ENCODE measurements at regions not wholly inside any gene's neighbourhood (a gene's known extent, or its start where the extent isn't known, plus 50 kb on each side); places are given as distances from the start of the nearest gene placed in this dataset.

GRCh38 chr15:36221992-36222391 lies 357.4 kb upstream of the CDIN1 start:
- H3K9me3 ChIP-seq (ENCODE audit: control insufficient read depth, insufficient read depth, low read length), result peaks cover 6% of the 10 kb centered on the region
- no peak overlapping the region for H2BK15ac ChIP-seq (ENCODE audit: low read depth, low read length)
- BruUV-seq (replicated peaks), result no TSS peak
- no peak overlapping the region for H3K4me2 ChIP-seq (ENCODE audit: low read depth, low read length)
- no peak overlapping the region for H2BK20ac ChIP-seq (ENCODE audit: low read depth, low read length)
- H2BK120ac ChIP-seq (ENCODE audit: low read depth, low read length), result no peak overlapping the region
- no peak overlapping the region for H4K5ac ChIP-seq (ENCODE audit: low read depth, low read length)
- H4K20me1 ChIP-seq (ENCODE audit: insufficient read depth, low read length), result no peaks in the 10 kb centered on the region
- in situ Hi-C loops (cut with MboI; ENCODE audit: low sequenced_read_pairs) (loop anchor here (25.0 kb wide), 1 partner anchor 915 kb away; no protein-coding TSS in a partner anchor), dilution Hi-C loops (cut with HindIII; ENCODE audit: low sequenced_read_pairs, unreplicated experiment) (no loop called here), intact Hi-C loops (cut with micrococcal nuclease) (no loop called here)
- no peak overlapping the region for H2AK5ac ChIP-seq (ENCODE audit: low read depth, low read length)
- H3K27me3 ChIP-seq (ENCODE audit: control insufficient read depth, insufficient read depth, low read length), result no peaks in the 10 kb centered on the region
- ATAC-seq (ENCODE audit: low read depth) (no peak), DNase-seq (no peak)
- H2BK5ac ChIP-seq (ENCODE audit: low read depth, low read length, poor library complexity, severe bottlenecking), result no peak overlapping the region
- no peaks in the 10 kb centered on the region for H3K9me1 ChIP-seq (ENCODE audit: insufficient read depth, low read length)
- no peaks in the 10 kb centered on the region for H3K36me3 ChIP-seq (ENCODE audit: control insufficient read depth, insufficient read depth, low read length)
- ChIA-PET CTCF (no interaction called here), POLR2A (ENCODE audit: unreplicated experiment) (no interaction called here)
- H3K79me1 ChIP-seq (ENCODE audit: low read depth in 1 of 2, low read length in 2 of 2), result no peaks in the 10 kb centered on the region
- no peak overlapping the region for H4K8ac ChIP-seq (ENCODE audit: low read depth in 2 of 2, low read length in 2 of 2)
- H3K56ac ChIP-seq (ENCODE audit: extremely low read depth, insufficient read depth, low read length), result no peak overlapping the region
- no peak overlapping the region for H3K18ac ChIP-seq (ENCODE audit: low read depth, low read length)
- no peak overlapping the region for H3K14ac ChIP-seq (replicated peaks; ENCODE audit: low read depth, low read length)
- H3K4ac ChIP-seq (ENCODE audit: low read depth, low read length), result no peak overlapping the region
- no peak overlapping the region for H3K9ac ChIP-seq (ENCODE audit: low read depth, low read length)
- WGBS, 2 experiments (ENCODE audit: extremely low coverage in 2 of 2, insufficient read length in 1 of 2), result no CpG with 5 or more reads among the region's 1 CpG
- TF ChIP-seq RAD21 (IDR thresholded peaks at IDR 0.05; ENCODE audit: low read length) (no peak), CTCF (conservative IDR thresholded peaks at IDR 0.05; ENCODE audit: low read depth, low read length) (no peak), RFX5 (IDR thresholded peaks at IDR 0.05; ENCODE audit: low read depth, low read length) (no peak), BHLHE40 (IDR thresholded peaks at IDR 0.05; ENCODE audit: low read depth, low read length) (no peak), MXI1 (IDR thresholded peaks at IDR 0.05; ENCODE audit: borderline replicate concordance, low read depth, low read length) (no peak), CHD1 (IDR thresholded peaks at IDR 0.05; ENCODE audit: low read depth, low read length) (no peak), RCOR1 (IDR thresholded peaks at IDR 0.05; ENCODE audit: insufficient replicate concordance, low read length) (no peak), NFE2L2 (IDR thresholded peaks at IDR 0.05; ENCODE audit: low read depth, low read length) (no peak), MAFK (IDR thresholded peaks at IDR 0.05; ENCODE audit: low read depth, low read length) (no peak), POLR2A (IDR thresholded peaks at IDR 0.05; ENCODE audit: low read depth, low read length) (no peak), MAZ (IDR thresholded peaks at IDR 0.05; ENCODE audit: borderline replicate concordance, low read depth, low read length) (no peak), USF2 (IDR thresholded peaks at IDR 0.05; ENCODE audit: low read depth, low read length) (no peak), FOS (IDR thresholded peaks at IDR 0.05; ENCODE audit: low read depth, low read length) (no peak), CEBPB (IDR thresholded peaks at IDR 0.05; ENCODE audit: low read depth, low read length) (no peak)
- TF ChIP-seq, protein P1, sequence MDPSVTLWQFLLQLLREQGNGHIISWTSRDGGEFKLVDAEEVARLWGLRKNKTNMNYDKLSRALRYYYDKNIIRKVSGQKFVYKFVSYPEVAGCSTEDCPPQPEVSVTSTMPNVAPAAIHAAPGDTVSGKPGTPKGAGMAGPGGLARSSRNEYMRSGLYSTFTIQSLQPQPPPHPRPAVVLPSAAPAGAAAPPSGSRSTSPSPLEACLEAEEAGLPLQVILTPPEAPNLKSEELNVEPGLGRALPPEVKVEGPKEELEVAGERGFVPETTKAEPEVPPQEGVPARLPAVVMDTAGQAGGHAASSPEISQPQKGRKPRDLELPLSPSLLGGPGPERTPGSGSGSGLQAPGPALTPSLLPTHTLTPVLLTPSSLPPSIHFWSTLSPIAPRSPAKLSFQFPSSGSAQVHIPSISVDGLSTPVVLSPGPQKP (IDR thresholded peaks at IDR 0.05; ENCODE audit: borderline replicate concordance, low read depth, low read length), result no peak
- no peak overlapping the region for H2AK9ac ChIP-seq (replicated peaks; ENCODE audit: low read depth, low read length, poor library complexity)
- H4K91ac ChIP-seq (ENCODE audit: insufficient read depth, low read depth, low read length), result no peak overlapping the region
- H3K4me1 ChIP-seq (ENCODE audit: control insufficient read depth, insufficient read depth, low read length), result no peaks in the 10 kb centered on the region
- no peak overlapping the region for H2AFZ ChIP-seq (replicated peaks; ENCODE audit: low read length, poor library complexity)
- H3K27ac ChIP-seq (ENCODE audit: insufficient read depth, low read length), result no peak overlapping the region
- H3K4me3 ChIP-seq (ENCODE audit: insufficient read depth, low read depth, low read length), result no peak overlapping the region
- no peak overlapping the region for H3K23ac ChIP-seq (ENCODE audit: low read depth, low read length)

Measured in IMR-90 (cell line).